HG03457 (cell line): ENCODE measurements at regions not wholly inside any gene's neighbourhood (a gene's known extent, or its start where the extent isn't known, plus 50 kb on each side); places are given as distances from the start of the nearest gene placed in this dataset.

ENCODE experiments used
- ATAC-seq: cut with Tn5 transposase; IDR thresholded peaks from one replicate; pipeline ENCODE4 v1.9.1; 2021; ENCODE audit warnings: moderate number of reproducible peaks; ENCODE audit not compliant: unreplicated experiment

GRCh38 chr9:107872457-107873192 is 383.1 kb upstream of the KLF4 start:
- no peak for ATAC-seq

- no peak for ATAC-seq
Observed at GRCh38 chr9:107870927-107871680, 381.5 kb upstream of the KLF4 start.

DNA sequence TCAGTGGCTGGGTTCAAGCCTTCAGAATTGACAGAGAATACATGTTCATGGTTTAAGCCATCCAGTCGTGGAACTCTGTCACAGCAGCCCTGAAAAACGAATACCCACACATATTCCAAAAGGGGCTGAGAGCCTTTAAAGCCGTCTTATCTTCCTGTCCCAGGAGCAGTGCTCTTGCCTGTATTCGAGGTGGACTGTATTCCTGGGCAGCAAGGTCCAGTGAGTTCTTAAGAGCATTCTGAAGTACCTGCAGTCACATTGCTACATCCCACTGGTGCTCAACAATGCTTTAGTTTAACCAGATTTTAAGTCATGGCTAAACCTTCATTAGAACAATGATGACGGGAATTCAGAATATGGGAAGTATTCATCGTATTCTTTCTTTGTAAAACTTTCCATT is 380.7 kb upstream of the KLF4 start:
- no peak for ATAC-seq

GRCh38 chr9:107869111-107869510 is 379.5 kb upstream of the KLF4 start:
- no peak for ATAC-seq

DNA sequence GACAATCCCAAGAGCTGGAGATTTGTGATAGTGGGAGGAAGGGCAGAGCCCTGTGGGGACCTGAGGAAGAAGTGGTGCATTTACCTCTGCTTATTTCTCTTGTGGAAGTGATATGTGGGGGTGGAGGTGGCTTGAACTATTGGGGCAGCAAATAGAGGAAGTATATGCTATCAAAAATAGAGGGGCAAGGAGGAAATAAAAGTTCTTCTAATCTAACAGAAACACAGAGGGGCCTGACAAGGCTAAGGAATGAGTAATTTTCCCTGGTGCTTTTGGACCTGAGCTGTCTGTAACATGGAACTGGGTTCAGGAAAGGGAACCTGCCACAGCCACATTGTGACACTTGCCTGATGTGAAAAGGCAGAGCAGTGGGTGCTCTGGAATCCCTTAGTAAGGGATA is 378.6 kb upstream of the KLF4 start:
- no peak for ATAC-seq

DNA sequence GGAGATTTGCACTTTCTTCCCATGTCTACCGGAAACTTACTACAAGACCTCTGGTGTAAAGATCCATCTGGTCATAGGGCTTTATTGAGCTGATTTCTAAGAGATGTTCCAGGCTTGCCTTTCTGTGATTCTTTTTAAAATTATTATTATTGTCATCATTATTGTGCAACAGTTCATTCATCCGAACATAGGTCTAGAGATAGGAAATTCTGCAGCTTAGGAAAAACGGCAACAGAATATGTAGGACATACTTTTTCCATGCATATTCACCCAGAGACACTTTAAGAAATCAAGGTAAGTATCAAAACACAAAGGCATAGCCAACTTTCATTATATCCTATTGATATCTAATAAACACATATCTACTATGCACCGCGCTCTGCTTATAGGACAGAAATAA is 378.2 kb upstream of the KLF4 start:
- no peak for ATAC-seq

DNA sequence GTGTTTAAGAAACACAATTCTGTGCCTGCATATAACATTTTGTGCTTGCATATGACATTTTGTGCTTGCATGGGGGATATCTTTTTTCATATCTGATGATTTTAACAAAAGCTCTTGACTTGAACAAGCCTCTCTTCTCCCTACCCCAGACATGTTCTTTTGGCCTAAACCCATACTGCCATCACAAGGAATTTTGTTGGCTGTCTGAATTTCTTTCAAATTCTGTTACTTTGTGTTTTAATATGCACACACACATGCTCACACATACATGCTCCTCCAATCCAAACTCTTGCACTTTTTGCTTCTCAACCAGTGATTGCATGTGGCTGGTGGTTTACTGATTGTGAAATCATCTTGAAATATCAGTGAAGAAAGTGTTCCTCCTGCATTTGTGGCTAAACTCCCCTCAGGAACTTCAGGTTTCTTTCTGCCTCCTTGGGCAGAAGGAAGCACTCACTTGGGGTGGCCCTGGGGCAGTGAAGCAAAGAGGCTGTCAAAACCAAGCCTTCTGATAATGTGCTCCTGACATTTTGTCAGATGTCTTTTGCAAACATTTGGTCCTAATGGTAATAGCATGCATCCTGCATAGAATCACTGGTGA is 377.2 kb upstream of the KLF4 start:
- ATAC-seq, result no peak

DNA sequence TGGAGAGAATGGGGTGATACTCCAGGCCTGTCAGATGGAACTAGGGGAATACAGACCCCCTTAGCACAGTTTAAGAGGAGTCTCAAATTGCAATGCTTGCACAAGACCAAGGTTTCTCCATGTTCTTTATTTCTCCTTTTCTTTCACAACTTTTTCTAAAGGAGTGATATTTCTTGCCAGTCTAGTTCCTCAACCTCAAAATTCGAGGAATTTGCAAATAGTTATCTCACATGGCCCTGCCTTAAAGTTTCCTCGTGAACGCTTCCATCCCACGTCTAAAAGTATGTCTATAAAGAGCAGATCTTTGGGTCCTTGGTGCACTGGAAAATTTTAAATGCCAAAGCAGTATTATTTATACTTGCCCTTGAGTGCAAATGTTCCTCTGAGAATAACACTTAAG is 373.8 kb upstream of the KLF4 start:
- ATAC-seq, result no peak

DNA sequence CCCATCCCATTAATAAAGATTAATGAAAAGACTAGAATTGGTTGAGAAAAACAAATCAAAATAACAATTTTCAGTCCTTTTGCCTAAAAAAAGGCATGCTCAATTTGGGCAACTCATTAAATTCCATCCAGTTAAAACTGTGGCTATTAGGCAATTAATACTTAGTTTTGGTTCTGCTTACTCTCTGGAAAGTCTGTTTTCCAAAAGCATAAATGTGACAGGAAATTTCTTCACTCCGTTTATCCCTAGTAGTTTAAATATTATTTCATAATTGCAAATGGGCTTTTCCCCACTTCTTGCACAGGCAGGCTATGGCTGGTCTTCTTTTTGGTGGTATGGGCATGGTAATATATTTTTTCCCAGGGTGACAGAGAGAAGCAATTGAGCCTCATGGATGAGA is 373.3 kb upstream of the KLF4 start:
- ATAC-seq, result no peak

GRCh38 chr9:107862323-107862722 is 372.8 kb upstream of the KLF4 start:
- no peak for ATAC-seq

- ATAC-seq, result no peak
Observed at GRCh38 chr9:107861075-107861474, 371.5 kb upstream of the KLF4 start.

DNA sequence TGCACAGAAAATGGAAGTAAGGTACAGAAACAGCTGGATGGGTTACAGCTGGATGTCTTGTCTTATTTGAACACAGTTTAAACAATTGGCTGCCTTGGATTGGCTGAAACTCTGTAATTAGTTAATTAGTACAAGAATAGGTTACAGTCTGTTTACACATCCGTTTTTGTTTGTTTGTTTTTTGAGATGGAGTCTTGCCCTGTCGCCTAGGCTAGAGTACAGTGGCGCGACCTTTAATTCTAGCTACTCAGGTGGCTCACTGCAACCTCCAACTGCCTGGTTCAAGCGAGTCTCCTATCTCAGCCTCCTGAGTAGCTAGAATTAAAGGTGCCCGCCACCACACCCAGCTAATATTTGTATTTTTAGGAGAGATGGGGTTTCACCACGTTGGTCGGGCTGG is 368.7 kb upstream of the KLF4 start:
- no peak for ATAC-seq

DNA sequence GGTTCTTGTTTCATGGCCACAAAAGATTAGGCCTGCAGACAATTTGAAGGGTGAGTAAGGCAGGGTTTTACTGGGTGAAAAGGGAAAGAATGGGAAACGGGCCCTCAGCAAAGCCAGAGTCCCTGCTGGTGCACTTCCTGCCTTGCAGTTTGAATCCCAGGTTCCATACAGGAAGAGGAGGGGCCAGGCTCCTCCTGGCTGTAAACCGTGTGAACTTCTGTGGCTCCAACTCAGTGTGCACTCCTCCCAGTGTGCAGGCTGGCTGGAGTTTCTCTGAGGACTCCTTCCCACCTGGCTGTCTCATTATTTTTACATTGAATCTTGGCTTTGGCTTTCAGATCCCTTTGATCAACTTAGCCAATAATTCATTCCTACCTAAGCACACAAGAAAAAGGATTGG is 367.1 kb upstream of the KLF4 start:
- ATAC-seq, result no peak

DNA sequence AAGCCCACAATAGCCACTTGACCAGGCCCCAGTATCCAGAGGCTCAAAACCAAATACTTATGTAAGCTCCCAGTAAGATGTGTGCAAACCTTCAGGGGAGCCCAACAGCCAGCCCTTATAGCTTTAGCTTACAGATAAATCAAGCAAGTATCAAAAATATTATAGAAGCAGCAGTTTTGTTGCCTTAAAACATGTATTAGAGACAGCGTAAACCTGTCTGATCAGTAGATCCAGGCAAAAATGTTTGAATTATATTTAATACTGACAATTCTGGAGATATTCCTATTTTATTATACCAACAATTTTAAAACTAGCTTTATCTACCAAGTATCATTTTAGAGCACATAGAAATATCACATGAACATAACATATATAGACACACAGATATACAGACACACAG is 365.6 kb upstream of the KLF4 start:
- ATAC-seq, result no peak

DNA sequence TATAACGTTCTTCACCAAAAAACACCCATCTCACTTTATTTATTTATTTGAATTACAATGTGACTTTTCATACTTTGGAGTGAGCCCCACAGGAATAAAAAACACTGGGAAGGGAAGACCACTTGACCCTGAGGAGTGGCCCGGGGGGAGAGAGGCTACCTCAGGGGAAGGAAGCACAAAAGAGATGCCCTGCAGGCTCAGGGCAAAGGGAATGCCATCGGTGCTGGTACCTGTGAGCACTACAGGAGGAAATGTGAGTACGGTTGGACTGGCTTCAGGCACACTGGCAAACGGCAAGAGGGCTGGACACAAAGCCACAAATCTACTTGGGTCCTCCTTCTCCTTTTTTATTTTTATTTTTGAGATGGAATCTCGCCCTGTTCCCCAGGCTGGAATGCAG is 363.9 kb upstream of the KLF4 start:
- ATAC-seq, result no peak

- ATAC-seq, result no peak
Observed at GRCh38 chr9:107852891-107853290, 363.3 kb upstream of the KLF4 start.

DNA sequence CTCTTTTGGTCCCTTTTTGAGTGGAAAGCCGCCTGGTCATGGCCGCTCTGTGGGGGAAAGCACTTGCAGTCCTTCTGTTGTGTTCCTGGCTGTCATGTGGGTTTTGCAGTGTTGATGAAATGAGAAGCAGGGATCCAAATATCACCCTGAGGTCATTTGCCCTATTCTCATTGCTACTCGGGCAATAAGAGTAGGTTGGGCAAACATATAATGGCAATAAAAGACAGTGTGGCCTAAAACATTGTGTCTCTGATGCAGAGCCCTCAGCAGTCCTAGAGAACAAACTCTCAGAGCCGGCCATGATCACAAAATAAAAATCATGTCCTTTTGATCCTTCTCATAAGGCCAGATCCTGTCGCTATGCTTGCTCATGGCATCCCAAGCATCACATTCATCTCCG is 361.1 kb upstream of the KLF4 start:
- ATAC-seq, result no peak

DNA sequence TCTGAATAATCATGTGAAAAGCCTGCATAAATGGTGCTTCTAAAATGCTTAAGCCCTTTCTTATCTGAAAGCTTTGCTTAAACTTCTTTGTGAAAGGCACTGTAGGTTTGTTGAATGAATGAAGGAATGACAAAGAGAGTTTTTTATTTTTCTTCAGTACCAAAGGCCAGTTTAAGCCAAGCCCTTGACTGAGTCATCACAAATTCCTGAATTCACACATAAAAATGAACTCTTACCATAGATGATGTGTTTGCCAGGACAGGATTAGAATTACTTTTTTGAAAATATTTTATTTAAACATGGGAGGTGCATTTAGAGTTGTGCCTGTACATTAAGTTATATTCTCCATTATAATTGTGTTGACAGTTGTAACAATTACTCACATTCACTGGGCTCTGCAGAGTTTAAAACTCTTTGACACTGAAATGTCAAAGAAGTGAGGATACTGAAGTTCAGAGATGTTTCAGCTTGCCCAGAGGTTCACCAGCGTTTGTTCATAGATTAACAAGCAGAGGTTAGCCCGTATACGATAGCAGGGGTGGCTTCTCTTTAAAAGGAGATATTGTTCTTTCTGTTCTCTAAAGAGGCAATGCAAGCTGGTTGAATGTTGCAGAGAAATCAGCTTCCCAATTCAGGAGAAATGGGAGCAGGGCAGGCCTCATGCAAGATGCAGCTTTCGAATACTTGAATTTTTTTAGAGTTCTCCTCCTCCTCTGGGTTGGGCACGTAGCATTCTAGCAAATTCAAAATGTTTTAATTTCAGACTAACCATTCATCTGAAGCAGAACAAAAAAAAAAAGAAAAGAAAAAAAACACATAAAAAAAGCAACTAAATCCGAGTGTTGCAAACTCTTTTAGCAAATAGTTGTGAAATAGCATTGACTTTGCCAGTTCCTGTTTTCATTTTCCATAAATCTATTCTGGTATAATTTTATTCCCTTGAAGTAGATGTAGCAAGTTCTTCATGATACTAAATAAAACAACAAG is 358.7 kb upstream of the KLF4 start:
- no peak for ATAC-seq

DNA sequence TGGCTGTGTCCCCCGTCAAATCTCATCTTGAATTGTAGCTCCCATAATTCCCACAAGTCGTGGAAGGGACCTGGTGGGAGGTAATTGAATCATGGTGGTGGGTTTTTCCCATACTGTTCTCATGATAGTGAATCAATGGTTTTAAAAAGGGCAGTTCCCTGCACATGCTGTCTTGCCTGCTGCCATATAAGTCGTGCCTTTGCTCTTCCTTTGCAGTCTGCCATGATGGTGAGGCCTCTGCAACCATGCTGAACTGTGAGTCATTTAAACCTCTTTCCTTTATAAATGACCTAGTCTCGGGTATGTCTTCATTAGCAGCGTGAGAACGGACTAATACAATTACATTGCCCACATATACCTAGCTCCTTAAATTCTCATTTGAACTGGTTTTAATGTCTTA is 353.0 kb upstream of the KLF4 start:
- ATAC-seq, result no peak

- no peak for ATAC-seq
Observed at GRCh38 chr9:107841076-107841475, 351.5 kb upstream of the KLF4 start.

GRCh38 chr9:107839371-107839770 is 349.8 kb upstream of the KLF4 start:
- ATAC-seq, result no peak
